GM23338 (cell line): ENCODE measurements at regions not wholly inside any gene's neighbourhood (a gene's known extent, or its start where the extent isn't known, plus 50 kb on each side); places are given as distances from the start of the nearest gene placed in this dataset.

Source experiments
- ATAC-seq: fragments of 200-7000 bp; cut with Tn5 transposase; 3 replicates; pipeline ENCODE4 v1.9.1; 2020
- DNase-seq: peaks from one replicate; pipeline ENCODE4 v3.0.0-alpha.2; 2015; ENCODE audit warnings: low spot score
- H2AFZ ChIP-seq: fragments of 200-600 bp; sonication (generic); 2 replicates; pipeline ENCODE4 v1.8.0; 2016; ENCODE audit warnings: antibody characterized with exemption, mild to moderate bottlenecking, moderate library complexity
- H3F3A ChIP-seq: fragments of 200-600 bp; sonication (generic); replicated peaks from 2 replicates; pipeline ENCODE4 v1.8.0; 2017; ENCODE audit warnings: antibody characterized with exemption, mixed run types, low read depth
- H3K27ac ChIP-seq: fragments of 200-600 bp; sonication (generic); 2 replicates; pipeline ENCODE4 v1.6.1; 2016; ENCODE audit warnings: low read depth
- H3K27me3 ChIP-seq: fragments of 200-600 bp; sonication (generic); 2 replicates; pipeline ENCODE4 v1.8.0; 2016; ENCODE audit warnings: mild to moderate bottlenecking, mixed run types, moderate library complexity; ENCODE audit not compliant: insufficient read depth
- H3K36me3 ChIP-seq: fragments of 200-600 bp; sonication (generic); 2 replicates; pipeline ENCODE4 v1.8.0; 2016; ENCODE audit warnings: mild to moderate bottlenecking; ENCODE audit not compliant: insufficient read depth
- H3K4me1 ChIP-seq: fragments of 200-600 bp; sonication (generic); 2 replicates; pipeline ENCODE4 v1.8.0; 2016; ENCODE audit warnings: mild to moderate bottlenecking, moderate library complexity; ENCODE audit not compliant: insufficient read depth
- H3K4me2 ChIP-seq: fragments of 200-600 bp; sonication (generic); 2 replicates; pipeline ENCODE4 v1.7.1; 2017; ENCODE audit warnings: mixed run types
- H3K4me3 ChIP-seq: fragments of 200-600 bp; sonication (generic); 2 replicates; pipeline ENCODE4 v1.6.1; 2016; ENCODE audit warnings: mixed run types
- H3K79me2 ChIP-seq: fragments of 200-600 bp; sonication (generic); replicated peaks from 2 replicates; pipeline ENCODE4 v1.8.0; 2017; ENCODE audit warnings: mild to moderate bottlenecking; ENCODE audit not compliant: insufficient read depth
- H3K9me2 ChIP-seq: fragments of 200-600 bp; sonication (generic); 2 replicates; pipeline ENCODE4 v1.8.0; 2017; ENCODE audit not compliant: insufficient read depth
- H4K20me1 ChIP-seq: fragments of 200-600 bp; sonication (generic); replicated peaks from 2 replicates; pipeline ENCODE4 v1.8.0; 2017; ENCODE audit warnings: mild to moderate bottlenecking; ENCODE audit not compliant: insufficient read depth
- H3K27ac Mint-ChIP-seq: 2 replicates; pipeline ENCODE4 v1.8.0; 2020; ENCODE audit warnings: inconsistent platforms, mild to moderate bottlenecking, moderate library complexity, mixed read lengths
- H3K27me3 Mint-ChIP-seq: 3 replicates; pipeline ENCODE4 v1.8.0; 2022; ENCODE audit warnings: low read depth, mild to moderate bottlenecking, moderate library complexity, mixed read lengths, inconsistent platforms; ENCODE audit not compliant: insufficient read depth, poor library complexity
- H3K36me3 Mint-ChIP-seq: 3 replicates; pipeline ENCODE4 v1.8.0; 2021; ENCODE audit warnings: low read depth, mild to moderate bottlenecking, inconsistent platforms, moderate library complexity, mixed read lengths
- H3K4me1 Mint-ChIP-seq: 3 replicates; pipeline ENCODE4 v1.8.0; 2020; ENCODE audit warnings: mild to moderate bottlenecking, inconsistent platforms, mixed read lengths
- H3K4me3 Mint-ChIP-seq: 3 replicates; pipeline ENCODE4 v1.8.0; 2021; ENCODE audit warnings: moderate library complexity, mild to moderate bottlenecking, inconsistent platforms, mixed read lengths
- H3K9me3 Mint-ChIP-seq: 3 replicates; pipeline ENCODE4 v1.8.0; 2020; ENCODE audit warnings: moderate library complexity, mild to moderate bottlenecking, inconsistent platforms, mixed read lengths
- CREB1 ChIP-seq: fragments of 250-450 bp; sonication (Bioruptor Pico); IDR thresholded peaks from 2 replicates; pipeline ENCODE4 v1.5.0; 2020; ENCODE audit warnings: low read depth, mild to moderate bottlenecking, moderate library complexity
- ETS1 ChIP-seq: IDR thresholded peaks from 2 replicates; pipeline ENCODE4 v1.6.1; 2016; ENCODE audit warnings: antibody characterized with exemption
- EZH2 ChIP-seq: fragments of 200-600 bp; sonication (generic); IDR thresholded peaks from one replicate; pipeline ENCODE4 v1.8.0; 2017; ENCODE audit warnings: antibody characterized with exemption, mild to moderate bottlenecking, low read depth; ENCODE audit not compliant: unreplicated experiment
- EZH2phosphoT487 ChIP-seq: fragments of 200-600 bp; sonication (generic); IDR thresholded peaks from one replicate; pipeline ENCODE4 v1.8.1; 2018; ENCODE audit warnings: antibody characterized with exemption; ENCODE audit not compliant: unreplicated experiment
- JUNB ChIP-seq: IDR thresholded peaks from one replicate; pipeline ENCODE4 v1.6.1; 2016; ENCODE audit warnings: antibody characterized with exemption; ENCODE audit not compliant: unreplicated experiment
- NANOG ChIP-seq: IDR thresholded peaks from 2 replicates; pipeline ENCODE4 v1.6.1; 2016; ENCODE audit warnings: antibody characterized with exemption, borderline replicate concordance
- POLR2AphosphoS5 ChIP-seq: IDR thresholded peaks from 2 replicates; pipeline ENCODE4 v1.6.1; 2016; ENCODE audit warnings: antibody characterized with exemption, low read depth
- STAT1 ChIP-seq: IDR thresholded peaks from one replicate; pipeline ENCODE4 v1.6.1; 2016; ENCODE audit warnings: antibody characterized with exemption; ENCODE audit not compliant: unreplicated experiment
- ZNF114 ChIP-seq: fragments of 250-450 bp; sonication (Bioruptor Pico); IDR thresholded peaks from 2 replicates; pipeline ENCODE4 v1.5.0; 2020; ENCODE audit warnings: mild to moderate bottlenecking, moderate library complexity
- ZNF331 ChIP-seq: fragments of 250-450 bp; sonication (Bioruptor Pico); IDR thresholded peaks from 2 replicates; pipeline ENCODE4 v1.5.0; 2020; ENCODE audit warnings: low read depth, mild to moderate bottlenecking, moderate library complexity
- ZNF462 ChIP-seq: fragments of 250-450 bp; sonication (Bioruptor Pico); IDR thresholded peaks from 2 replicates; pipeline ENCODE4 v1.5.0; 2020; ENCODE audit warnings: mild to moderate bottlenecking, moderate library complexity
- TF ChIP-seq, protein P1 (sequence below): IDR thresholded peaks from one replicate; pipeline ENCODE4 v1.6.1; 2018; ENCODE audit warnings: antibody characterized with exemption; ENCODE audit not compliant: unreplicated experiment

GRCh38 chr1:2857521-2857920, 56.0 kb upstream of the TTC34 start:
- no peak for DNase-seq
- H3K4me2 ChIP-seq, result no peak overlapping the region
- H3K79me2 ChIP-seq, result no peaks in the 10 kb centered on the region

More at GRCh38 chr1:2857521-2857920, 56.0 kb upstream of the TTC34 start:
- Histone ChIP-seq H3F3A (no peaks in the 10 kb centered on the region), H3K27me3 (no peaks in the 10 kb centered on the region), H3K4me1 (no peaks in the 10 kb centered on the region), H2AFZ (no peak overlapping the region), H3K9me2 (no peaks in the 10 kb centered on the region), H3K27ac (no peak overlapping the region), H3K4me3 (no peak overlapping the region), H4K20me1 (no peaks in the 10 kb centered on the region), H3K36me3 (no peaks in the 10 kb centered on the region)
- no peak for ATAC-seq
- no peak for TF ChIP-seq ZNF114 (CRISPR knock-in tag)
- TF ChIP-seq NANOG, result no peak
- TF ChIP-seq JUNB, result no peak
- TF ChIP-seq EZH2phosphoT487, result no peak
- TF ChIP-seq CREB1 (CRISPR knock-in tag), result no peak
- no peak for TF ChIP-seq STAT1
- TF ChIP-seq POLR2AphosphoS5, result no peak
- TF ChIP-seq, protein P1, sequence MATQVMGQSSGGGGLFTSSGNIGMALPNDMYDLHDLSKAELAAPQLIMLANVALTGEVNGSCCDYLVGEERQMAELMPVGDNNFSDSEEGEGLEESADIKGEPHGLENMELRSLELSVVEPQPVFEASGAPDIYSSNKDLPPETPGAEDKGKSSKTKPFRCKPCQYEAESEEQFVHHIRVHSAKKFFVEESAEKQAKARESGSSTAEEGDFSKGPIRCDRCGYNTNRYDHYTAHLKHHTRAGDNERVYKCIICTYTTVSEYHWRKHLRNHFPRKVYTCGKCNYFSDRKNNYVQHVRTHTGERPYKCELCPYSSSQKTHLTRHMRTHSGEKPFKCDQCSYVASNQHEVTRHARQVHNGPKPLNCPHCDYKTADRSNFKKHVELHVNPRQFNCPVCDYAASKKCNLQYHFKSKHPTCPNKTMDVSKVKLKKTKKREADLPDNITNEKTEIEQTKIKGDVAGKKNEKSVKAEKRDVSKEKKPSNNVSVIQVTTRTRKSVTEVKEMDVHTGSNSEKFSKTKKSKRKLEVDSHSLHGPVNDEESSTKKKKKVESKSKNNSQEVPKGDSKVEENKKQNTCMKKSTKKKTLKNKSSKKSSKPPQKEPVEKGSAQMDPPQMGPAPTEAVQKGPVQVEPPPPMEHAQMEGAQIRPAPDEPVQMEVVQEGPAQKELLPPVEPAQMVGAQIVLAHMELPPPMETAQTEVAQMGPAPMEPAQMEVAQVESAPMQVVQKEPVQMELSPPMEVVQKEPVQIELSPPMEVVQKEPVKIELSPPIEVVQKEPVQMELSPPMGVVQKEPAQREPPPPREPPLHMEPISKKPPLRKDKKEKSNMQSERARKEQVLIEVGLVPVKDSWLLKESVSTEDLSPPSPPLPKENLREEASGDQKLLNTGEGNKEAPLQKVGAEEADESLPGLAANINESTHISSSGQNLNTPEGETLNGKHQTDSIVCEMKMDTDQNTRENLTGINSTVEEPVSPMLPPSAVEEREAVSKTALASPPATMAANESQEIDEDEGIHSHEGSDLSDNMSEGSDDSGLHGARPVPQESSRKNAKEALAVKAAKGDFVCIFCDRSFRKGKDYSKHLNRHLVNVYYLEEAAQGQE, result no peak
- no peak for TF ChIP-seq ETS1
- no peak for TF ChIP-seq ZNF331 (CRISPR knock-in tag)
- no peak for TF ChIP-seq EZH2
- TF ChIP-seq ZNF462 (CRISPR knock-in tag), result no peak
- no peak overlapping the region for H3K4me3 Mint-ChIP-seq
- H3K27me3 Mint-ChIP-seq, result peaks cover 6% of the 10 kb centered on the region
- no peak overlapping the region for H3K27ac Mint-ChIP-seq
- H3K4me1 Mint-ChIP-seq, result no peaks in the 10 kb centered on the region
- peaks cover 94% of the 10 kb centered on the region for H3K9me3 Mint-ChIP-seq
- H3K36me3 Mint-ChIP-seq, result peaks cover 27% of the 10 kb centered on the region
